ENCODE measurements at regions not wholly inside any gene's neighbourhood (a gene's known extent, or its start where the extent isn't known, plus 50 kb on each side); places are given as distances from the start of the nearest gene placed in this dataset.

DNA sequence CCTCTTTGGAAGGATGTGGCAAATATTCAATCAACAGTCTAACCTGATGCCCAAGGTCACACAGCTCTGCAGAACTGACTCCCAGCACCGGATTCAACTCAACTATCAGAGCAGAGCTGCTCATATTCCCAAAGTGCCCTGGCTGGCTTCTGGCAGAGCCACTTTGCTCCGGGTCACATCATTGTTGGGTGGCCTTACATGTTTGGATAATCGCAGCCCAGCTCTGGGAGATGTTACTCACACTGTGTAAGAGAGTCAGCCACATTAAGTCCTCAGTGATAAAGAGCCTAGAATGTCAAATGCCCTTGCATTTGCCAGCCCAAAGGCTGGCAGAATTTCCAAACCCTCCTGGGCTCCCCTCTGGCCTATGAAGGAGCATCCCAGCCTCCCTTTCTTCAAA is 79.8 kb upstream of the PDE1C start:
- TF ChIP-seq, protein P1, sequence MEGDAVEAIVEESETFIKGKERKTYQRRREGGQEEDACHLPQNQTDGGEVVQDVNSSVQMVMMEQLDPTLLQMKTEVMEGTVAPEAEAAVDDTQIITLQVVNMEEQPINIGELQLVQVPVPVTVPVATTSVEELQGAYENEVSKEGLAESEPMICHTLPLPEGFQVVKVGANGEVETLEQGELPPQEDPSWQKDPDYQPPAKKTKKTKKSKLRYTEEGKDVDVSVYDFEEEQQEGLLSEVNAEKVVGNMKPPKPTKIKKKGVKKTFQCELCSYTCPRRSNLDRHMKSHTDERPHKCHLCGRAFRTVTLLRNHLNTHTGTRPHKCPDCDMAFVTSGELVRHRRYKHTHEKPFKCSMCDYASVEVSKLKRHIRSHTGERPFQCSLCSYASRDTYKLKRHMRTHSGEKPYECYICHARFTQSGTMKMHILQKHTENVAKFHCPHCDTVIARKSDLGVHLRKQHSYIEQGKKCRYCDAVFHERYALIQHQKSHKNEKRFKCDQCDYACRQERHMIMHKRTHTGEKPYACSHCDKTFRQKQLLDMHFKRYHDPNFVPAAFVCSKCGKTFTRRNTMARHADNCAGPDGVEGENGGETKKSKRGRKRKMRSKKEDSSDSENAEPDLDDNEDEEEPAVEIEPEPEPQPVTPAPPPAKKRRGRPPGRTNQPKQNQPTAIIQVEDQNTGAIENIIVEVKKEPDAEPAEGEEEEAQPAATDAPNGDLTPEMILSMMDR (IDR thresholded peaks at IDR 0.05; ENCODE audit: low read depth, low read length): no peak
- no peak for TF ChIP-seq POLR2A (IDR thresholded peaks at IDR 0.05; ENCODE audit: extremely low read depth, insufficient read length)
